Effector memory CD8-positive, alpha-beta T cell (primary cell): ENCODE measurements at regions not wholly inside any gene's neighbourhood (a gene's known extent, or its start where the extent isn't known, plus 50 kb on each side); places are given as distances from the start of the nearest gene placed in this dataset.

Experiments used
- ATAC-seq: fragments of 150-1000 bp; cut with Tn5 transposase; replicated peaks from 2 replicates; pipeline ENCODE4 v1.10.0; 2021; ENCODE audit warnings: mild to moderate bottlenecking, moderate library complexity
- DNase-seq, 3 experiments: peaks; one replicate each; pipeline ENCODE4 v3.0.0; 2021
- H3K27ac Mint-ChIP-seq, 2 donors: one replicate each; pipeline ENCODE4 v1.8.0; 2022; ENCODE audit warnings: mild to moderate bottlenecking in 2 of 2, mixed read lengths in 2 of 2, moderate library complexity in 2 of 2
- H3K27me3 Mint-ChIP-seq, 2 donors: one replicate each; pipeline ENCODE4 v1.8.0; 2022; ENCODE audit warnings: mixed read lengths in 2 of 2
- H3K36me3 Mint-ChIP-seq: one replicate; pipeline ENCODE4 v1.8.0; 2022; ENCODE audit warnings: mild to moderate bottlenecking, moderate library complexity, mixed read lengths; ENCODE audit not compliant: insufficient read depth
- H3K4me1 Mint-ChIP-seq, 2 donors: one replicate each; pipeline ENCODE4 v1.8.0; 2022; ENCODE audit warnings: low read depth in 2 of 2, mixed read lengths in 2 of 2
- H3K4me3 Mint-ChIP-seq, 2 donors: one replicate each; pipeline ENCODE4 v1.8.0; 2022; ENCODE audit warnings: mild to moderate bottlenecking in 2 of 2, mixed read lengths in 2 of 2, moderate library complexity in 2 of 2
- H3K9me3 Mint-ChIP-seq, 2 donors: one replicate each; pipeline ENCODE4 v1.8.0; 2022; ENCODE audit warnings: mixed read lengths in 2 of 2

DNA sequence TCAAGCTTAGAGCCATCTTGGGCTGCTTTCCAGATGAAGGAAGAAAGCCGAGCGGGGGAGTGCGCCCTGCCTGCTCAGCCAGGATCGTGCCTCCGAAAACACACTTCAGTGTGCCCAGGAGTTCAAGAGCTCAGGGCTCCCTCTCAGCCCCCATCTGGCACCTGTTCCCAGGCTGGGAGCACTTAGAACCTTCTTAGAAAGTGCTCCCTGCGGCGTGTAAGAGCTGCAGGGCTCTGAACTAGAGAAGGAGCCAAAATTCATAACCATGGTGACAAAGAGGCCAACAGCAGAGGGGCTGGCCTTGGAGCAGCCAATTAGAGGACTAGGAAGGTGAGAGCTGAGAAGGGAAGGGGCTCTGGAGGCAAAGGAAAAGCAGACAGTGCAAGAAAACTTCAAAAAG, 59.0 kb upstream of the TNRC6C start:
- Mint-ChIP-seq H3K27ac (no peak overlapping the region), H3K4me1 (peaks cover 5 to 9% of the 10 kb centered on the region in 2 donors), H3K27me3 (peaks cover 11 to 12% of the 10 kb centered on the region in 2 donors), H3K4me3 (no peak overlapping the region), H3K9me3 (no peaks in the 10 kb centered on the region), H3K36me3 (no peaks in the 10 kb centered on the region)
- DNase-seq = no peak
- ATAC-seq = no peak

DNA sequence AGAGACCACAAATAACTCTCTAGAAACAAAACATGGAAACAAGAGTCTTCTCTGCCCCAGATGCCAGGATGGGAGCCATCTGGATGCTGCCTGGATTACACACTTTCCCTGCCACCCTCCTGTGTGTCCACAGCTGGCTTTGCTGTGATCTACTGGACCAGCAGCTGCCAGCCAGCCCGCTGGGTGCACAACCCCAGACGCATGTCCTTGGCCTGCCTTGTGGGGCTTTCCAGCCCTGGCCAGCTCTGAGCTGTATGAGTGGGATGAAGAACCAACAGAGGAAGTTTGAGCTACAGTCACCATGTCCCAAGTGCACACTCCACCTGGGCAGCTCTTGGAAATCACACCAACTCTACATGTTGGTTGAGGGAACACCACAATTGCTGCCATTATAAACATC, 57.0 kb upstream of the TNRC6C start:
- no peaks in the 10 kb centered on the region for H3K9me3 Mint-ChIP-seq
- H3K27ac Mint-ChIP-seq = no peak overlapping the region
- H3K4me3 Mint-ChIP-seq = no peak overlapping the region
- peaks cover 5 to 8% of the 10 kb centered on the region in 2 donors for H3K4me1 Mint-ChIP-seq
- no peak for ATAC-seq
- DNase-seq = no peak
- H3K36me3 Mint-ChIP-seq = no peaks in the 10 kb centered on the region
- H3K27me3 Mint-ChIP-seq = peaks cover 17 to 18% of the 10 kb centered on the region in 2 donors

DNA sequence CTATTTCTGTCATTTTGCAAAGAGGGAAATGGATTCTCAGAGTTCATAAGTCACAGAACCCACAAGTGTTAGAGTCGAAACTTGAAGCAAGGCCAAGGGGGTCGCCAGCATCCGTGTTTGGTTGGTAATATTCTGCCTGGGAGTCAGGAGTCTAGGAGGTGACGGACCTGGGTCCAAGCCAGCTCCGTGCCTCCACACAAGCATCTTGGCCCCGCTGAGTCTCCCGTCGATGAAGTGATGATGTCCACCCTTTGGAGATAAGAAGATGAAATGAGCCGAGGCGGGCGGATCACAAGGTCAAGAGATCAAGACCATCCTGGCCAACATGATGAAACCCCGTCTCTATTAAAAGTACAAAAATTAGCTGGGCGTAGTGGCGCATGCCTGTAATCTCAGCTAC, 53.2 kb upstream of the TNRC6C start:
- Mint-ChIP-seq H3K27ac (no peak overlapping the region), H3K9me3 (no peaks in the 10 kb centered on the region), H3K36me3 (no peaks in the 10 kb centered on the region), H3K4me1 (peaks cover 7 to 8% of the 10 kb centered on the region in 2 donors), H3K27me3 (peaks cover 22 to 28% of the 10 kb centered on the region in 2 donors), H3K4me3 (no peak overlapping the region)
- ATAC-seq (no peak), DNase-seq (no peak)

DNA sequence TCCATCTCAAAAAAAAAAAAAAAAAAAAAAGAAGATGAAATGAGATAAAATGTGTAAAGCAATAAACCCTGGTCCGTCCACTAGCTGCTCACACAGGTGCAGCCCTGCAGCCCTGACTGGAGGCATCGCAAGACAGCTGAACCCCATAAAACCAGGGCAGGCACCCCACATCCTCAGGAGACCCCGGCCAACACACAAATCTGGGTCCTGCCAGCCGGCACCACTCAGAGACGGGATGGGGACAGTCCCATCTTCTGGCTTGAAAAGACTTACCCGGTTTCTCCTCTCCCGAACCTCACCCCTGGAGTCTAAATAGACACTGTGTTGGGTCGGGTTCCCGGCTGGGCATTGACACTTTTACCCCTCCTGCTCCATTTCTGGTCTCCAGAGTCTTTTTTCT, 52.7 kb upstream of the TNRC6C start:
- no peak overlapping the region for H3K4me3 Mint-ChIP-seq
- DNase-seq = no peak
- no peaks in the 10 kb centered on the region for H3K9me3 Mint-ChIP-seq
- no peaks in the 10 kb centered on the region for H3K36me3 Mint-ChIP-seq
- peaks cover 7 to 8% of the 10 kb centered on the region in 2 donors for H3K4me1 Mint-ChIP-seq
- ATAC-seq = no peak
- peaks cover 25 to 33% of the 10 kb centered on the region in 2 donors for H3K27me3 Mint-ChIP-seq
- H3K27ac Mint-ChIP-seq = no peak overlapping the region

DNA sequence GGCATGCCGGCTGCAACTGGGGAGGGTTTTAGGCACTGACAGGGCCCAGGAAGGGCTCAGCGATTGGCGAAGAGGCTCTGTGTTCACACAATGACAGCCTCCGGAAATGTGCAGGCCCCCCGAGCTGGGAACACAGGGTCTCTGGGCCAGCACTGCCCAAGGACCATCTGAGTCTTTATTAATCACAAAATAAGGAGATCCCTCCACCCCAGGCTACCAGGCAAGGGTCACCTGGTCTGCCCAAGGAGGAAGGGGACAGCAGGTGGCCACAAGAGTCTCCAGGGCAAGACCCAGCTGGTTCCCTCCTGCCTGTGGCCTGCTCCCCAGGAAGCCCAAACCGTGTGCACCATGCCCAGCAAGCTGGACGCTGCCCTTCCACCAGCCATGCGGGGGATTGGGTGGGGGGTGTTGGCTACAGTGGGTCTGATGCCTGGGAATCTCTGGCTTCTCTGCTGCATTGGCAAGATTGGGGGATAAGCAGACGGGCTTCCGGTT, 52.1 kb upstream of the TNRC6C start:
- Mint-ChIP-seq H3K36me3 (no peaks in the 10 kb centered on the region), H3K27ac (no peak overlapping the region), H3K9me3 (no peaks in the 10 kb centered on the region), H3K27me3 (peaks cover 25 to 33% of the 10 kb centered on the region in 2 donors), H3K4me1 (peaks cover 7% of the 10 kb centered on the region in 2 donors), H3K4me3 (no peak overlapping the region)
- ATAC-seq (no peak), DNase-seq (no peak)

DNA sequence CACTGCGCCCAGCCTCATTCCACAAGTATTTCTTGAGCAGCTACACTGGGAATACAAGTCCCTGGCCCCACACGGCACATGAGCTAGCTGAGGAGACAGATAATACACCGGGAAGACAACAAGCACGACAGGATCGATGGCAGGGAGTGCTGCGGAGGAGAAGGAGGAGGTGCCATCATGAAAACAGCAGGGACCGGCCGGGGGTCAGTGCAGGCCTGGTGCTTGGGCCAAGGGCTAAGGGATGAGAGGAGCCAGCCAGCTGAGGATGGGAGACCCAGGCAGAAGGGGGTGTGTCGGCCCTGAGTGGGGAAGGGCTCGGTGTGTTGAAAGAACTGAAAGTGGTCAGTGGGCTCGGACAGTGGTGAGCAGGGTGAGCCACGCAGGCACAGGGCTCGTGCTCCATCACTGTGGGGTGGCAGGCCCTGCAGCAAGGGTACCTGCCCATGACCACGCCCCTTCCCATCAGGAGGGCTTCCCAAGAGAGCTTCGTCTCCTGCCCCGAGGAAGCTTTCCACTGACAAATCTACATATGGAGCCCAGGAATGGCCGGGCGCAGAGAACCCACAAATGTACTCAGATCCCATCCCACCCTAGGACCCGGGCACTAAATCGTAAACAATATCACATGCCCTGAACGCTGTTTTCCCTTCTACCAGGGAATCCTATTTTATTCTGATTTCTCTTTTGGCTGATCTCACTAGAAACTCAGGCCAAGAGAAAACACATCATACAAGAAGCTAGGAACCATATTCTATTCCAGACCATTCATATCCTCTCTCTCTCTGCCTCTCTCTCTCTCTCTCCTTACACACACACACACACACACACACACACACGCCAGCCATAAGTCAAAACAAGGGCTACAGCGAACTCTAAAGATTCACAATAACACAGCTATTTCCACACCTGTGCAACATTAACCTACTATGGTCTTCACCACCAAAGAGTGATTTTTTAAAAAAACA, 50.7 kb upstream of the TNRC6C start:
- peaks cover 0 to 2% of the 10 kb centered on the region in 2 donors for H3K4me1 Mint-ChIP-seq
- peak overlapping the region in 1 of 2 donors; percentile 36 for H3K27ac Mint-ChIP-seq
- H3K4me3 Mint-ChIP-seq = no peak overlapping the region

DNA sequence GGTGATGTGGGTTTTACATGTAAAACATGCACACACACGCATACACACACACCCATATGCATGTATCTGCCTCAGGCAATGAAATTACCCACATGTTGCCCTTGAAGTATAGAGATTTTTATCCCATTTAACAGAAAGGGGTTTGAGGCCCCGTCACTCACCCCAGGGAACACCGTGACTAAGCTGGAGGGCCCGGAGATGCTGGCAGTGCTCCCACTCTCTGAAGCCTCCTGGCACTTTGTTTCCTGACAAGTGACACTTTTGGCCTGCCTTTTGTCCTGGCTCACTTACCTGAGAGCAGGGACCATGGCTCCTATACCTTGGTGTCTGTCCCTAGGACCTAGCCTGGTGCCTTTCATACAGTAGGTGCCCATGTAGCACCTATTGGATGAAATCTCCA, 50.0 kb upstream of the TNRC6C start:
- H3K9me3 Mint-ChIP-seq = no peaks in the 10 kb centered on the region
- no peak overlapping the region for H3K4me3 Mint-ChIP-seq
- peak overlapping the region in 1 of 2 donors; percentile 36 for H3K27ac Mint-ChIP-seq
- peaks cover 0 to 2% of the 10 kb centered on the region in 2 donors for H3K4me1 Mint-ChIP-seq
- H3K27me3 Mint-ChIP-seq = peaks cover 22 to 34% of the 10 kb centered on the region in 2 donors
- DNase-seq = no peak
- H3K36me3 Mint-ChIP-seq = no peaks in the 10 kb centered on the region
- ATAC-seq = no peak

More for the DNA sequence above, 50.7 kb upstream of the TNRC6C start:
- ATAC-seq (no peak), DNase-seq (no peak)
- Mint-ChIP-seq H3K9me3 (no peaks in the 10 kb centered on the region), H3K36me3 (no peaks in the 10 kb centered on the region), H3K27me3 (peaks cover 29 to 39% of the 10 kb centered on the region in 2 donors)
